Mesothelial cell of epicardium (in vitro differentiated cells): ENCODE measurements at regions not wholly inside any gene's neighbourhood (a gene's known extent, or its start where the extent isn't known, plus 50 kb on each side); places are given as distances from the start of the nearest gene placed in this dataset.

Source experiments
- DNase-seq, 2 experiments: peaks; one replicate each; pipeline ENCODE4 v3.0.0; 2021; ENCODE audit warnings: low spot score in 2 of 2; ENCODE audit not compliant: unreplicated experiment in 2 of 2
- H3K27ac Mint-ChIP-seq: 2 replicates; pipeline ENCODE4 v1.8.0; 2021; ENCODE audit warnings: mixed read lengths
- H3K27me3 Mint-ChIP-seq: 2 replicates; pipeline ENCODE4 v1.8.0; 2021; ENCODE audit warnings: low read depth, mixed read lengths
- H3K36me3 Mint-ChIP-seq: 2 replicates; pipeline ENCODE4 v1.8.0; 2021; ENCODE audit warnings: mixed read lengths
- H3K4me1 Mint-ChIP-seq: 2 replicates; pipeline ENCODE4 v1.8.0; 2021; ENCODE audit warnings: mixed read lengths
- H3K4me3 Mint-ChIP-seq: 2 replicates; pipeline ENCODE4 v1.8.0; 2021; ENCODE audit warnings: mild to moderate bottlenecking, moderate library complexity, mixed read lengths
- H3K9me3 Mint-ChIP-seq: 2 replicates; pipeline ENCODE4 v1.8.0; 2021; ENCODE audit warnings: mixed read lengths
- CTCF ChIP-seq: fragments of 200-600 bp; sonication (generic); IDR thresholded peaks from one replicate; pipeline ENCODE4 v1.5.0; 2021; ENCODE audit warnings: antibody characterized with exemption; ENCODE audit not compliant: unreplicated experiment

DNA sequence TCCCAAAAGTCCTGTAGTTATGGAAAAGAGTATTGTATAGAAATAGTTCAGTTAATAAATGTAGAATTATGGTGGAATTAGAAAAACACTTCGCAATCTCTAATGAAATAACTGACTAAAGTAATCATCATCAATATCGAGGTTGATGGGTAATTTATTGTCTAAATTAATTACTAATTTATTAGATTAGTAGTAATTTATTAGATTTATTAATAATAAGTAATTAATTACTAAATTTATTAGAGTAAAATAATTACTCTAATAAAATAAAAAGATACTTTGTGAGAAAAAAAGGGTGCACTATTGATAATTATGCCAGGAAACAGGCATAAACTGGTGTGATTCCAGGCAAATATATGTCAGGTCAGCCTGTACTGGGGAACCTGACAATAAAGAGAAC is 455.6 kb downstream of the AASDHPPT start:
- peaks cover 4% of the 10 kb centered on the region for H3K9me3 Mint-ChIP-seq
- no peaks in the 10 kb centered on the region for H3K36me3 Mint-ChIP-seq
- no peak for TF ChIP-seq CTCF
- H3K27ac Mint-ChIP-seq = no peak overlapping the region
- no peaks in the 10 kb centered on the region for H3K27me3 Mint-ChIP-seq
- no peak for DNase-seq
- no peak overlapping the region for H3K4me3 Mint-ChIP-seq
- no peaks in the 10 kb centered on the region for H3K4me1 Mint-ChIP-seq

DNA sequence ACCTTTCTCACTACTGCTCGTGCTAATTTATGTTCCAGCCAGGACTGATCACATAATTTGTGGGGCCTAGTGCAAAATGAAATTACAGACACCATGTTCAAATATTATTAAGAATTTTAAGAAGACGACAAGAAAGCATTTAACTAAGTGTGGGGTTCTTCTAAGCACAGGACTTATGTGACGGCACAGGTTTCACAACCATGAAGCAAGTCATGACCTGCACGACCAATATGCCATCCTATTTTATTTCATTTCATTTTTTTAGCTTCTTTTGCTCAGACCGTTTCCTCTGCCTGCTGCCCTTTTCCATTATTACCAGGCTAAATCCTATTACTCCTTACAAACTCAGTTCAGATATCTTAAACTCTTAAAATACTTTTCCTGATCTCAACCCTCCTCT is 462.5 kb downstream of the AASDHPPT start:
- no peaks in the 10 kb centered on the region for H3K4me1 Mint-ChIP-seq
- H3K4me3 Mint-ChIP-seq = no peak overlapping the region
- TF ChIP-seq CTCF = no peak
- no peaks in the 10 kb centered on the region for H3K36me3 Mint-ChIP-seq
- DNase-seq = no peak
- H3K27me3 Mint-ChIP-seq = no peaks in the 10 kb centered on the region
- H3K9me3 Mint-ChIP-seq = peaks cover 7% of the 10 kb centered on the region
- H3K27ac Mint-ChIP-seq = no peak overlapping the region

GRCh38 chr11:106548406-106548805 is 469.9 kb downstream of the GUCY1A2 start:
- no peaks in the 10 kb centered on the region for H3K36me3 Mint-ChIP-seq
- H3K27me3 Mint-ChIP-seq = no peaks in the 10 kb centered on the region
- no peak overlapping the region for H3K4me3 Mint-ChIP-seq
- no peak for DNase-seq
- H3K27ac Mint-ChIP-seq = no peak overlapping the region
- peaks cover 6% of the 10 kb centered on the region for H3K9me3 Mint-ChIP-seq
- TF ChIP-seq CTCF = no peak
- peaks cover 4% of the 10 kb centered on the region for H3K4me1 Mint-ChIP-seq

DNA sequence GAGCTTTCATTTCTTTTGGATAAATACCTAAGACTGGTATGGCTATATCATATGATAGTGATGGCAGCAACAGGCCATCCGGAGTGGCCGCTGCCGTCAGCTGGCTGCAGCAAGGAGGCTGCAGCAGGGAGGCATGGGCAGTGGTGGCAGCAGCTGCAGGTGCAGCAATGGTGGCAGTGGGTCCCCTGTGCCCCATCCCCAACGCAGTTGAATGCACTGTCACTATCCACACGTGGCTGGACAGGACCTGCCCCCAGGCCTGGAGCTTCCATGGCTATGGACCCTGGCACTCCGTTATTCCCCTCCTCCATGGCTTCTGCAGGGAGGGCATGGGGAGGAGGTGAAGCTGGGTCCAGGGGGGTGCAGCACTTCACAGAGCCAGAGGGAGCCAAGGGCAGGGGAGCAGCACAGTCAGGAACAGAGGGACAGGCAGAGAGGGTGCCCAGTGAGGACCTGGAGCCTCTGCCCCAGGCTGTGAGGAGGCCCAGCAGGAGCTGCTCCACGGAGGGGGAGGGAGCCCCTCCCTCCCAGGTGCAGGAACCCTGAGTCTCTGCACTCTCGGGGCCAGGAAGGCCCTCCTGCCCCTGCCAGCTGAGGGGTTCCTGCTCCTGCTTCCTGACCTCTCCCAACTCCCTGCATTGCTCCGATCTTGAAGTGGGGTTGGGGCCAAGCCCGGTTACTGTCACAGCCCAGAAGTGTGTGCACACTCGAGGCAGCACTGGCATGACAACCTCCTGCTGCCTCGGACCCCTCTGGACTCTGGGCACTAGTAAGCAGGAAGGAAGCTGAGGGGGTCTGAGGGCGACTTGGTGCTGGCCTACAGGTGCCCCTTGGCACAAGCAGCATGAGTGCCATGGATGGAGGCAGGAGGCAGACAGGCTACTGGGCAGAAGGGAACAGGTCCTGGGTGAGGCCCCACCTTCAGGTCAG is 466.3 kb downstream of the GUCY1A2 start:
- Mint-ChIP-seq H3K4me1 (peaks cover 4% of the 10 kb centered on the region), H3K9me3 (peaks cover 13% of the 10 kb centered on the region), H3K27ac (no peak overlapping the region), H3K4me3 (no peak overlapping the region), H3K27me3 (no peaks in the 10 kb centered on the region), H3K36me3 (peaks cover 2% of the 10 kb centered on the region)
- no peak for TF ChIP-seq CTCF
- DNase-seq = no peak

GRCh38 chr11:106552694-106553203 is 465.5 kb downstream of the GUCY1A2 start:
- peaks cover 13% of the 10 kb centered on the region for H3K9me3 Mint-ChIP-seq
- no peak for TF ChIP-seq CTCF
- no peaks in the 10 kb centered on the region for H3K27me3 Mint-ChIP-seq
- peaks cover 2% of the 10 kb centered on the region for H3K36me3 Mint-ChIP-seq
- H3K4me1 Mint-ChIP-seq = peaks cover 6% of the 10 kb centered on the region
- DNase-seq = no peak
- no peak overlapping the region for H3K4me3 Mint-ChIP-seq
- no peak overlapping the region for H3K27ac Mint-ChIP-seq
